ENCODE measurements at regions not wholly inside any gene's neighbourhood (a gene's known extent, or its start where the extent isn't known, plus 50 kb on each side); places are given as distances from the start of the nearest gene placed in this dataset.

- TF ChIP-seq EZH2phosphoT487 (IDR thresholded peaks at IDR 0.05; ENCODE audit: borderline replicate concordance, low read length): no peak
- TF ChIP-seq, protein P1, sequence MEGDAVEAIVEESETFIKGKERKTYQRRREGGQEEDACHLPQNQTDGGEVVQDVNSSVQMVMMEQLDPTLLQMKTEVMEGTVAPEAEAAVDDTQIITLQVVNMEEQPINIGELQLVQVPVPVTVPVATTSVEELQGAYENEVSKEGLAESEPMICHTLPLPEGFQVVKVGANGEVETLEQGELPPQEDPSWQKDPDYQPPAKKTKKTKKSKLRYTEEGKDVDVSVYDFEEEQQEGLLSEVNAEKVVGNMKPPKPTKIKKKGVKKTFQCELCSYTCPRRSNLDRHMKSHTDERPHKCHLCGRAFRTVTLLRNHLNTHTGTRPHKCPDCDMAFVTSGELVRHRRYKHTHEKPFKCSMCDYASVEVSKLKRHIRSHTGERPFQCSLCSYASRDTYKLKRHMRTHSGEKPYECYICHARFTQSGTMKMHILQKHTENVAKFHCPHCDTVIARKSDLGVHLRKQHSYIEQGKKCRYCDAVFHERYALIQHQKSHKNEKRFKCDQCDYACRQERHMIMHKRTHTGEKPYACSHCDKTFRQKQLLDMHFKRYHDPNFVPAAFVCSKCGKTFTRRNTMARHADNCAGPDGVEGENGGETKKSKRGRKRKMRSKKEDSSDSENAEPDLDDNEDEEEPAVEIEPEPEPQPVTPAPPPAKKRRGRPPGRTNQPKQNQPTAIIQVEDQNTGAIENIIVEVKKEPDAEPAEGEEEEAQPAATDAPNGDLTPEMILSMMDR (IDR thresholded peaks at IDR 0.05; ENCODE audit: low read depth, low read length, poor library complexity, severe bottlenecking): no peak
- Histone ChIP-seq H3K36me3 (ENCODE audit: control insufficient read depth, low read length) (no peaks in the 10 kb centered on the region), H3F3A (ENCODE audit: control insufficient read depth, insufficient read depth) (no peaks in the 10 kb centered on the region), H3K27me3 (ENCODE audit: control insufficient read depth, low read length) (no peaks in the 10 kb centered on the region), H3K27ac (ENCODE audit: low read depth, low read length) (no peak overlapping the region), H3K9me3 (ENCODE audit: control insufficient read depth, insufficient read depth, low read length) (no peaks in the 10 kb centered on the region), H3K79me2 (ENCODE audit: control insufficient read depth, low read length) (no peaks in the 10 kb centered on the region), H3K4me1 (ENCODE audit: control insufficient read depth, low read length) (no peaks in the 10 kb centered on the region), H3K4me2 (ENCODE audit: low read length) (no peak overlapping the region), H4K20me1 (ENCODE audit: control insufficient read depth, insufficient read depth, low read depth, low read length) (no peaks in the 10 kb centered on the region), H3K4me3 (ENCODE audit: low read length) (no peak overlapping the region), H3K9me2 (replicated peaks; ENCODE audit: control insufficient read depth, low read length) (no peaks in the 10 kb centered on the region)
Measured at GRCh38 chr2:22282916-22283315, 1102.1 kb upstream of the KLHL29 start.

- no peaks in the 10 kb centered on the region for H3K4me1 ChIP-seq (ENCODE audit: control insufficient read depth, low read length)
Measured at GRCh38 chr2:22283436-22283835, 1101.5 kb upstream of the KLHL29 start.

GRCh38 chr2:22290302-22290701 is 1094.7 kb upstream of the KLHL29 start:
- Histone ChIP-seq H3K9me3 (ENCODE audit: control insufficient read depth, insufficient read depth, low read length) (no peaks in the 10 kb centered on the region), H3K36me3 (ENCODE audit: control insufficient read depth, low read length) (no peaks in the 10 kb centered on the region), H3K4me1 (ENCODE audit: control insufficient read depth, low read length) (no peaks in the 10 kb centered on the region), H3F3A (ENCODE audit: control insufficient read depth, insufficient read depth) (no peaks in the 10 kb centered on the region), H3K4me3 (ENCODE audit: low read length) (no peak overlapping the region), H3K9me2 (replicated peaks; ENCODE audit: control insufficient read depth, low read length) (no peaks in the 10 kb centered on the region), H4K20me1 (ENCODE audit: control insufficient read depth, insufficient read depth, low read depth, low read length) (no peaks in the 10 kb centered on the region), H3K79me2 (ENCODE audit: control insufficient read depth, low read length) (no peaks in the 10 kb centered on the region), H3K4me2 (ENCODE audit: low read length) (no peak overlapping the region), H3K27ac (ENCODE audit: low read depth, low read length) (no peak overlapping the region), H3K27me3 (ENCODE audit: control insufficient read depth, low read length) (no peaks in the 10 kb centered on the region)
- TF ChIP-seq, protein P1 (IDR thresholded peaks at IDR 0.05; ENCODE audit: low read depth, low read length, poor library complexity, severe bottlenecking): no peak
- no peak for TF ChIP-seq EZH2phosphoT487 (IDR thresholded peaks at IDR 0.05; ENCODE audit: borderline replicate concordance, low read length)

More at GRCh38 chr2:22283436-22283835, 1101.5 kb upstream of the KLHL29 start:
- H3K4me3 ChIP-seq (ENCODE audit: low read length): no peak overlapping the region
- no peaks in the 10 kb centered on the region for H3K36me3 ChIP-seq (ENCODE audit: control insufficient read depth, low read length)
- no peak overlapping the region for H3K27ac ChIP-seq (ENCODE audit: low read depth, low read length)
- H3K27me3 ChIP-seq (ENCODE audit: control insufficient read depth, low read length): no peaks in the 10 kb centered on the region
- no peaks in the 10 kb centered on the region for H3K9me2 ChIP-seq (replicated peaks; ENCODE audit: control insufficient read depth, low read length)
- H3K4me2 ChIP-seq (ENCODE audit: low read length): no peak overlapping the region
- H3F3A ChIP-seq (ENCODE audit: control insufficient read depth, insufficient read depth): no peaks in the 10 kb centered on the region
- H3K9me3 ChIP-seq (ENCODE audit: control insufficient read depth, insufficient read depth, low read length): no peaks in the 10 kb centered on the region
- H4K20me1 ChIP-seq (ENCODE audit: control insufficient read depth, insufficient read depth, low read depth, low read length): no peaks in the 10 kb centered on the region
- TF ChIP-seq, protein P1 (IDR thresholded peaks at IDR 0.05; ENCODE audit: low read depth, low read length, poor library complexity, severe bottlenecking): no peak
- no peak for TF ChIP-seq EZH2phosphoT487 (IDR thresholded peaks at IDR 0.05; ENCODE audit: borderline replicate concordance, low read length)
- no peaks in the 10 kb centered on the region for H3K79me2 ChIP-seq (ENCODE audit: control insufficient read depth, low read length)
